GM18511 (cell line): ENCODE measurements at regions not wholly inside any gene's neighbourhood (a gene's known extent, or its start where the extent isn't known, plus 50 kb on each side); places are given as distances from the start of the nearest gene placed in this dataset.
"Not testable (repeated sequence)": the region's sequence is repeated elsewhere in the genome, so short reads cannot be mapped to it uniquely, and the experiment has no call there.

Experiments
- ATAC-seq: cut with Tn5 transposase; IDR thresholded peaks from one replicate; pipeline ENCODE4 v1.9.1; 2021; ENCODE audit warnings: mild to moderate bottlenecking, moderate library complexity; ENCODE audit not compliant: unreplicated experiment

DNA sequence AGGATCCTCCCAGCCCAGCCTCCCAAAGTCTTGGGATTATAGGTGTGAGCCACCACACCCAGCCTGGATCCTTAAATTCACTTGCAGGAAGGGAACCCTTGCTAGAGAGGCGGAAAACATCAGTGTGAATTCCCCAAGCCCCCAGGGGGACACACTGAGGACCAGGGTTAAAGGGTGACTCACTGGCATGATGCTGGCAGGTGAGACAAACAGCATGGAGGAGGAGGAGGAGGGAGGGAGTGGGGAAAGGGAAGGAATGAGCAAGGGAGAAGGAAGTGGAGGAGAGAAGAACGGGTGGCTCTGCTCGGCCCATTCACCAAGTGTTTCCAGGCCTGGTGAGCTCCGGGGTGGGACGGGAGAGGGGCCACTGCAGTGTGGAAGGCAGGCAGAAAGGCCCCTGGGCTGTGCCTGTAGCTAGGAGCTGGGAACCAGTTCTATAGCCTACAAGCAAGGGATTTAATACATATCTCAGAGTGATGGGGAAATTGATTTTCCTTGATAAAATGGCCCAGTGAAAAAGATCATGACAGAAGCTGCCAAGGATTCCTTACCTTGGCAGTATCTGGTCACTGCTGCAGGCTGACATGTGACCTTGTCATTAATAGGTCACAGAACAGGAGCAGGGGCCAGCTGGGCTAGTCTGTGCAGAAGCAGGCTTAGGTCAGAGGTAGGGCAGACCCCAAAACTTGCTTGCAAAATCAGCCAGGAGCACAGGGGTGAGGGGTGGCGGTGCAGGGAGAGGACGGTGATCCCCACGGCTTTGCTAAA is 370.2 kb downstream of the SHANK2 start:
- no peak for ATAC-seq

DNA sequence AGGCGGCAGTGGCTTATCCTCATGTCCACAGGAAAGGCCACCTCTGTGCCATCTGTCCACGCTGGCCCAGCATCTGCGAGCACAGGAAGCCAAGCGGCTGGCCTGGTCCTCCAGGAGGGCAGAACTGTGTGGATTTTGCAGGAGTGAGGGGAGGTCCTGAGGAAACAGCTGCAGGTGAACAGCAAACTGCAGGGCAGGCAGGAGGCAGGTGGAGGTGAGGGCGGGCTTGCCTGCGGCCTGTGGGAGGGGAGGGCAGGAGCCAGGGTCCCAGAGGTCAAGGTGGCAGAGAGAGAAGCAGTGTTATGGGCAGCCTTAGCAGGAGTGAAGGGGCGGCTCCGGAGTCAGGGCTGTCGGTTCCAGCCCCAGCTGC is 369.7 kb downstream of the SHANK2 start:
- no peak for ATAC-seq

DNA sequence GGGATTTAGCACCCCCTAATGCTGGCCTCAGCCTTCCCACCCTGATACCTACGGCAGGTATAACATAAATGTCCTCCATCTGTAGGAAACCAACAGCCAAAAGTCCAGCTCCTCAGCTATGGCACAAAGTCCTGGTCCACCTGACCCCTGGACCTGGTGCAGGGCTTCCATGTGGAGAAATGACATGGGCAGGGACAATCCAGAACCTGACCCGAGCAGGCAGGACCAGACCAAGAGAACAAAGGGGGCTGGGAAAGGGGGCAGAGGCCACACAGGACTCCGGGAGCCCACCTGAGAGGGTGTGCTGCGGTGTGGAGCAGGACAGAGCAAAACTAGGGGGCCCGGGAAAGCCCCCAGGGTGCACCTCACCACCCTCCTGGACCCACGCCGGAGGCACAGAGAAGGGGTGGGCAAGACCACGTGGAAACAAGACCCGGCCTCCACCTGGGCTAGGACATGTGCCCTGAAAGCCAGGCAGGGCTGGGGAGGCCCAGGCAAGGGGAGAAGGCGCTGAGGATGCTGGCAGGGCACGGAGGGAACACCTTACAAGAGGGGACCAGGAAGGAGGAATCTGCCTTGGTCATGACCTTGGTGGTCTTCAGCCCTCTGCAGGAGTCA is 368.9 kb downstream of the SHANK2 start:
- ATAC-seq: no peak

DNA sequence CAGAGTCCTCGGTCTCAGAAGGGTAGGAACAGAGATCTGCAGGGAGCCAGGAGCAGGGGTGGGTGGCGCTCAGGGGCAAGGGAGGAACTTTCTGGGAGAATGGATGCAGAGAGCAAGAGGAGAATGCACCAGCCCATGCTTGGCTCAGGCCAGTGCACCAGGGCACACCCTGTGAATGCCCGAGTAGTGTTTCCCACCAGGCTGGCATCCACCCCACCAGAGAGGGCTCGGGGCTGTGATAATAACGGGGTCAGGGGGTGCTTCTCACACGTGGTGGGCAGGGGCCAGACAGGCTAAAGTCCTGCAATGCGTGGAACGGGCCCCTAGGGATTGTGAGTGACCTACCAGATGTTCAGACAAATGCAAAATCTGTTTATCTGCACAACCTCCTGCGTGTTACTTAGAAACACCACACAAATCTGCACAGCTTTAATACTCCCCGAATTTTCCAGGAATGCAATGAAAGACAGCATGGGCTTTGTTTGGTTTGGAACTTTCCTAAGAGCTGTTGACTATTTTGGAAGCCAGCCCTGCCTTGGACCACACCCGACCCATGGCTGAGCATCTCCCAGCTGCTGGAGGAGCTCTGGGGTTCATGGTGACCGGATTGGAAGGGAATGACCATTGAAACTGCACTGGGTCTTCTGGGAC is 368.3 kb downstream of the SHANK2 start:
- no peak for ATAC-seq

DNA sequence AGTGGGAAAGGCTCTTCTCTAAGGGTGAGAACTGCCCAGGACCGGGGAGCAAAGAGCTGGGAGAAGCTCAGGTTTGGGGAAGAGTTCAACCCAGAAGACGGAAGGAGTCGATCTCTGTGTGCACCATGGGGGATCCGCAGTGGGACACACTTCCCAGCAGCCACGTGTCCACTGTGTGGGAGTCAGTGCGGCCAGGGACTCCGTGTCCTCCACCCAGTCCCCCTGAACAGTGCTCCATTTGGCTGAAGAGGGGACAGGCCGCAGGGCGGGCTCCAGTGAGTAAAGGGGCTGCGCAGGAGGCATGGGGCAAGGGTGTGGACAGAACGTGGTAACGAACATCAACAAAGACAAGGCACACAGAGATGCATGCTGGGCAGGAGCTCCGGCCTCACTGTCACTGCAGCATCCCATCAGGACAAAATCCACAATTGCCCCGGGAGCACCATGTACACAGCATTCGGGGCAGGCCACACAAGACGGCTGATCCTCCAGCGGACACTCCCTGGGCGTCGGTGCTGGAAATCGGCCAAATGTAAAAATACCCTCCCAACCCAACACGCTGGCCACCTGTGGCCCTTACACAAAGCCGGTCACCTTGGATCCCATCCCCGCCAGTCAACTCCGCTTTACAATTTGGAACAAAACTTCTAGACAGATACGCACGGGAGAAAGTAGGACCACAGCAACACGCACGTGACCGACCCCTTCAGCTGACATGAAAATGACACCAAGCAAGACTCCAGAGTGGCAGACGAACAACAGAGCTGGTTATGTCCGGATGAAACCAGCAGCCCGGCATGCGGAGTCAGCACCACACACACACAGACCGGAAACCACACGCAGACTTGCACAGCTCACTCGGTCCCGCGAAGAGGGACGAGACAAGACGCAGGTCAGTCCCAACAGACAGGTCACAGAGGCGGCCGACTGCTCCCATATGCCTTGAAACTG is 366.8 kb downstream of the SHANK2 start:
- ATAC-seq: no peak

DNA sequence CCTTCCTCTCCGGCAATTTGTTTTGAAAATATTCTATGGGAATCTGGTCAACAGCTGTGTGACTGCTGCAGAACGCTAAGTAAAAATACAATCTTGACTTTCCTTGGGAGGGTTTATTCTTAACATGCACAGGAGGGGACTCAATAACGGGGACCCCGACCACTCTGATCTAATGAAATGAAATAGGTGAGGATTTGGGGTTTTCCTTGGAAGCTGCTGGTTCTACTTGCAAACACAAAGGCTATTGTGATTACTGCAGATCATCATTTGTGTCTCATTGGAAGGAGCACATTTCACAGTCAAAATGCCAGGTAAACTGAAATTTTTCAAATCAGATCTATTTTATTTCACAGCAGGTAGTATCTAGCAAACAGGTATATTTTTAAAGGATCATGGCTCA is 366.1 kb downstream of the SHANK2 start:
- ATAC-seq: no peak

DNA sequence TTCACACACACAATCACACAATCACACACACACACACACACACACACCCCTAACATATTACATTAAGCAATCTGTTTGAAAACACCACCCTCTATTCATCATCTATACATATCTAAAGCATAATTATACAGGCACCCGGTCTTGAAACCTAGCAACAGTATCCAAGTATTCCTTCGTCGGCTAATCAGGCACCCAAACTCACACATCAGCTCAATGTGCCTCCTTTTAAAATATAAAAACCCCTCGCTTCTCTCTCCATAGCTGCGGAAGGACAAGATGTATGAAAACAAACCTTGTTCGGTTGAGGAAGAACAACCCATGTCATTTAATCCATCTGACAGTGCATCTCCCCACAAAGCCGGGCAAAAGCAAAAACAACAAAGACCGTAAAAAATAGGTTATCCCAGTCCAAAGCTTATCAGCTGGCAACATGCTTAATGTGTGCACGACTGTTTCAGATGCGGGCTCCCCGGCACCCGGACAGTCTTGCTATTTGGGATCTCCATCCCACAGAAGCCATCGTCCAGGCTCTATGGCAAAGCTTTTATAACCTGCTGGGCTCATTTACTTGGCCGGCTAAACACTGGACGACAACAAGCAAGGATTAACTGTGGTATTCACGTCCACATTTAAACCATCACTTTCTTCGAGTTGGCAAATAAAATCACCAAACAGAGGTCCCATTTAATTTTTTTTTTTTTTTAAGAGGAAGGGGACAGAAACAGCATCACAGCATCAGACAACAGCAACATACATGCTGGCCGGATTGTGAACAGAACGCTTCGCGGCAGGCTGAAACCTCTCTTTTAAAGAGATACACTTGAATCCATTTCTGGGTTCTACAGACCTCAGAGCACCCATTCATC is 365.5 kb downstream of the SHANK2 start:
- ATAC-seq: no peak

DNA sequence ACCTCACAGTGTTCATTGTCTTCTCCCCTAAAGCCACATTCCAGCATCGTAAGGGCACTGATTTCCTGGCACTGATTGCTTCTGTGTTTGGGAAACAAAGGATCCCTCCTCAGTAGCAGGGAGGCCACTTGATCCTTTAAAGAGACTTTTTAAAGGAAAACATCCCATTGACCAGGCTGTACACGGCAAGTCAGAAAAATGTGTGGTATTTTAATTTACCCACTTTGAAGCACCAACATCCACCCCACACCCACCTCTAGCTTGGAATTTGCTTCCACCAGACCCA is 364.9 kb downstream of the SHANK2 start:
- ATAC-seq: no peak

DNA sequence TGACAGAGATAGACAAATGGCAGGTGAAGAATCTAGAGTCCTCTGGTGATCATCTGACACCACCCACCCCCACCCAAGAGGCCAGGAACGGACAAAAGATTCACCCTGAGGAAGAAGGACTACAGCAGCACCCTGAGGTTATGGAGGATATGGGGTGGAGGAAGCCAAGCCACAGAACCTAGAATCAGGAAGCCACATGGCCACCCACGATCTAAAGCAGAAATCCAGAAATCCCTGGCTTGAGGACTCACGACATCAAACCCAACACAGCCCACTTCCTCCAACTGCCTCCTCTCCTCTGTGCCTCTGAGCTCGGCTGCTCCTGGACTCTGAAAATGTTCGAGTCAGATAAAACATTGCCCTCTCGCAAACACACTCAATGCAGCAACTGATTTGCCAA is 364.3 kb downstream of the SHANK2 start:
- ATAC-seq: no peak

DNA sequence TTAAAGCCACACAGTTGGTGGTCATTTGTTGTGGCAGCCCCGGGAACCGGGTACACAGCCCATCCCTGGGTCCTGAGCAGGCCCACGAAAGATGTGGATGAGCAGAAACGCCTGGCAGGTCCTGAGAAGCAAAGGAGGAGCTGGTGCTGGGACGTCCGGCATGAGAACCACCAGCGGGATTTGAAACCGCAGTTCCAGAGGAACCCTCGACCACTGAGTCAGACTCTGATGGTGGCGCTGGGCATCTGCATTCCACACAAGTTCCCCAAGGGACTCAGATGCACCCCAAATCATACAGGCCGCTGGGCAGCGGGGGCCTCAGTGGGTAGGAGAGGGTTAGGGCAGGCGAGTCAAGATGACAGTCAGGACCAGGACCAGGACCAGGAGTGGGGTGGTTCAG is 363.0 kb downstream of the SHANK2 start:
- no peak for ATAC-seq

DNA sequence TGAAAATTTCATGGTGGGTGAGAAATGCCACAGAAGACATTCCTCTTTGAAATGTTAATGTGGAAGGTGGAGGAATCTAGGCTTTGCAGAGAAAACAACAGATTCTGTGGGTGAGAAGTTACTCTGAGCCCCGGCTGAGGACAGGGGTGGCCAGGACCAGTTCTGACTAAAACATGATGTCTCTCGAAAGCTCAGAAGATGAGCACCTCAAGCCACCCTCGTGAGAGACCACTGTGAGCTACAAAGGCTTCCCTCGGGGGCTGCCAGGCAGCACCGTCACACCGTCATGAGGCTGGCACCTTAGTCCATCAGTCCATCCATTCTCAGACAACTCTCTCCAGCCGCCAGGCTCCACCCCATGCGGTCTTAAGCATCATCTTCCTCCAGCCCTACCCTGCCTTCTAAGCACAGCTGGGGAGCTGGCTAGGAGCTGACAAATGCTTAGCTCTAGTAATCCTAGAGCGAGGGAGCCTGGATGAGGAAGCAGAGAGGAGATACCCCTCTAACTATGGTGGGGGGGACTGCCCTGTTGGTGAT is 360.5 kb downstream of the SHANK2 start:
- no peak for ATAC-seq

DNA sequence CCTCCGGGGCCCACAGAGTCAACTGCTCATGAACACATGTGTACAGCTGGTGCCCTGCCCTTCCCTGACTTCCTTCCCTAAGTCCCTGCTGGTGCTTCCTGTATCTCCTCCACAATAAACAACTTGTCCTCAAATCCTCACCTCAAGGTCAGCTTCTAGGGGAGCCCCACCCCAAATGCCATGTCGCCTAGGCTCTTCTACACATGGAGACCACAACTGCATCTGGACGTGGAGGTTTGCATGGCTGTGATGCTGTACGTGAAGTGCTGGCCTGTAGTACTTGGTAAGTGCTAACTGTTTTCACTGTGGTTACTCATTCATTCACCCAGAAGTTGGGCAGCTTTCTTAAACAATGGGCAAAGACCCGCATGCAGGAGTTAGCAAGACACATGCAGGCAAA is 359.5 kb downstream of the SHANK2 start:
- ATAC-seq: no peak

DNA sequence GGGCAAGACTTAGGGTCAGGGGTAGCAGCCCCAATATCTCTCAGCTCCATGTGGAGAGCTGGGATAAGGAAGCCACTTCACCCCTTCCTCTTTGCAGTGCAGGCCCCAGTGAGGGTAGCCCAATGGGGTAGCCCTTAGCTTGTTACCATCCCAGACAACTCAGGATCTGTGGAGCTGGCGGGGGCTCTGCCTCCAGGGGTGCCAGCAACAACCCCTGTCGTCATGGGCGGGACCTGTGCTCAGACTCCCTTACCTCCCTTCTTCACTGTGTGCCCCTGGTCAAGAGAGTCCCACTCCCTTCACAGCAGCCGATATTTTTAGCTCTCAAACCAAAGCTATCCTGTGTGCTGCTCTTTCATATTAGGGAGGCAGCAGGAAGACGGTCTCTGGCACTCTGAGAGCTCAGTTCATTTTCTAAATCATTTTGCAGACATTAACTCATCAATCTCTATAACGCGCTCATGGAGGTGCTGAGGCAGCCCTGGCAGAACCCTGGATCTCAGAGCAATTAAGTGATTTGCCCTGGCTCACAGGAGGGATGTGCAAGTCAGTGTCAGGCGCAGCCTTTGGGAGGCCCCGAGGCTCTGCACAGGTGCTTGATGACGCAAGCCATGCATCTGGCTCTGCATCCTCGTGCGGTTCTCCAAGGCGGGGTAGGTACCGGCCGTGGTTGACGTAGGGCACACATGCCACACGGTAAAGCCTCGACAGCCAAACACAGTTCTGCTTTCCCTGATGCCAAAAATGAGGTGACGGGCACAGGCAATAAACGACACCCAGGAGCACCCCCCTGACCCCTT is 357.6 kb downstream of the SHANK2 start:
- no peak for ATAC-seq

DNA sequence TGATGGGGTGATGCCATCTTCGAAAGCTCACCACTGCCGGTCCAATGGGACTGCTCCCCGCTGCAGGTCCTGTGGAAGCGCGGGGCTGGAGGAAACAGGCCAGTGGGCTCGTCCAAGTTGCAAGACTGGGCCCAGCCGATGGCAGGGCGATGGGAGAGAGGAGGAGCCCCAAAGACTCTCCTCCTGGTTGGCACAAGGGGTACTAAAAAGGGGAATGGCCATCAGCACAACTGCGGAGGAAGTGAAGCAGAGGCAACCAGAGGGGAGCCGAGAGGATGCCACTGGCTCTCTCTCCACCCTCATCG is 357.1 kb downstream of the SHANK2 start:
- ATAC-seq: no peak

DNA sequence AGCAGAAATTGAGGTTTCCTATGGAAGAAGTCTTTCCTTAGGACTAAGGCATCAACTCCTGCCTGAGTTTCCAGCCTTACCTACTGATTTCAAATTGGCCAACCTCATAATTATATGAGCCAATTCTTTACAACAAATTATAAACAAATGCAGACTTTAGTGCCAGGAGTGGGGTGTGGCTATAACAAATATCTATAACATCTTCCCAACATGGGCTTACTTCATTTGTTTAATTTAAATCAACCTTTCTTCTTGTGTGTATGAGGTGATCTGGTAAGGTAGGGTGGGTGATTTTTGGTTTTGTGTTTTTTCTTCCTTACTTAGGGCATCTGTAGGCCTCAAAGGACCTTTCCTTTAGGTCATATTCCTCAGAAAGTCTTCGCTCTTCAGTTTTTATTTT is 354.9 kb downstream of the SHANK2 start:
- no peak for ATAC-seq

DNA sequence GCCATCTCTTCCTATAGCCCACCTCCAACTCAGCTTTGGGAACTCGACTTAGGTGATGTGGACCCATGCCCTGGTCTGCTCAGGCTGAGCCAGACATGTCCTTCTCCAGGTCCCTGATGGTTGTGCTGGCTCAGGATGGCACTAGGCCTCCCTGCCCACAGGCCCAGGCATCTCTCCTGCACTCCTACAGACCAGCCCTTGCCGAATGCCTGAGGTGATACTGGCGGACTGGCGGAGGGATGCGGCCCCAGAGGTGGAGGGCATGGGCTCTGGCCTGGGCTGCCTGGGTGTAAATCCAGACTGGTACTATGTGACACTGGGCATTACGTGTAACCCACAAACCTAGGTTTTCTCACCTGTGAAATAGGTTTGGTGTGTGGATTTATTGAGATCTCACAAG is 352.8 kb downstream of the SHANK2 start:
- no peak for ATAC-seq

DNA sequence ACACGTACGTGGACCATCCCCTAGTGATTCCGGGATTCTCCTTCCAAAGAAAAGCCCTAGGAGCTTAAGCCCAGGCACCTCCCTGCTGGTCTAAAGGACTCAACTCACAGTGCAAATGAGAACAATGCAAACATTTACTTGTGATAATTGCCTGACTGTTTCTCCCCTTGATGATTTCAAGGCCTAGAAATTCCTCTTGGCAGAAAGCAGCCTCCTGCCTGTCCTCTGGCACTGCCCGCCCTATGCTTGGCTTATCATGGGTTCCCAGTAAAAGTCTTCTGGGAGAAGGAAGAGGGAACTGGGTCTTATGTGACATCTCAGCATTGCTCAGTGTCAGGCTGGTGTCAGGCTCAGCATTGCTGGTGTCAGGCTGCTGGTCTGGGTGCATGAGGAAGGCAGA is 351.8 kb downstream of the SHANK2 start:
- no peak for ATAC-seq

DNA sequence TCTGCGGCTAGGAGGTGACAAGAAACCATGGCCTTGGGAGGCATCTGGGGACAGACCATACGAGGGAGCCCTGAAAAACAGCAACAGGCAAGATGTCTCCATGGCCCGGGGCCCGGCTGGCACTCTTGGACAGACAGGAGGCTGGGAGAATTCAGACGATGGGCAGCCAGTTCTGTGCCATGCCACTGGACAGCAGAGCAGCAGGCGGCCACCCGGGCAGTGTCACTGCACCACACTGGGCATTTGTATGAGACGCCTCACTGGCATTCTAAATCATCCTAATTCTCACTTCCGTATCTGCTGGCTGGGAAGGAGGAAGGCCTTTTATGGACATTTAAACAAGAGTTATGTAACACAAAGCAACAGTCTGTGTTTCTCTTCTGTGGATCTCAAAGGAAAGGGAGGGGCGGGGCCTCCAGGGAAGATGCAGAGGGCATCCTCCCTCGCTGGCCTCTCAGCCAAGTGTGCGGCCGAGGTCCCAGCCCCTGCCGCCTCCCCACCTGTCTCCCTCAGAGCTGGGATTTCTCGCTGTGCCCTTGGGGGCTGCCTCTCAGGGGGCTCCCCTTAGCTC is 350.3 kb downstream of the SHANK2 start:
- ATAC-seq: no peak

DNA sequence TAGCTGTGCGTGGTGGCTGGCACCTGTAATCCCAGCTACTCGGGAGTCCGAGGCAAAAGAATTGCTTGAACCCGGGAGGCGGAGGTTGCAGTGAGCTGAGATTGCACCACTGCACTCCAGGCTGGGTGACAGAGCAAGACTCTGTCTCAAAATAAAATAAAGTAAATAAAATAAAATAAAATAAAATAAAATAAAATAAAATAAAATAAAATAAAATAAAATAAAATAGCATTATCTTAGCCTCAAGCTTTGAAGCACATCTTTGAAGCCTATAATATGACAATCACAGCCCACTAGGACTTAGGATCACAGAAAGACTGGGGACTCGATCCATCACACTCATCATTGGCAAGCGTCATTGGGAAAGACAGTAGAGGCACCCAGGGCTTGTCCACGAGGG is 349.1 kb downstream of the SHANK2 start:
- ATAC-seq: not testable (repeated sequence)
